Limb (tissue), 2 donors: ENCODE measurements at regions not wholly inside any gene's neighbourhood (a gene's known extent, or its start where the extent isn't known, plus 50 kb on each side); places are given as distances from the start of the nearest gene placed in this dataset.

ENCODE experiments used
- DNase-seq, 2 donors: peaks; one replicate each; pipeline ENCODE4 v3.0.0-alpha.2; 2016; ENCODE audit errors: extremely low spot score in 2 of 2

DNA sequence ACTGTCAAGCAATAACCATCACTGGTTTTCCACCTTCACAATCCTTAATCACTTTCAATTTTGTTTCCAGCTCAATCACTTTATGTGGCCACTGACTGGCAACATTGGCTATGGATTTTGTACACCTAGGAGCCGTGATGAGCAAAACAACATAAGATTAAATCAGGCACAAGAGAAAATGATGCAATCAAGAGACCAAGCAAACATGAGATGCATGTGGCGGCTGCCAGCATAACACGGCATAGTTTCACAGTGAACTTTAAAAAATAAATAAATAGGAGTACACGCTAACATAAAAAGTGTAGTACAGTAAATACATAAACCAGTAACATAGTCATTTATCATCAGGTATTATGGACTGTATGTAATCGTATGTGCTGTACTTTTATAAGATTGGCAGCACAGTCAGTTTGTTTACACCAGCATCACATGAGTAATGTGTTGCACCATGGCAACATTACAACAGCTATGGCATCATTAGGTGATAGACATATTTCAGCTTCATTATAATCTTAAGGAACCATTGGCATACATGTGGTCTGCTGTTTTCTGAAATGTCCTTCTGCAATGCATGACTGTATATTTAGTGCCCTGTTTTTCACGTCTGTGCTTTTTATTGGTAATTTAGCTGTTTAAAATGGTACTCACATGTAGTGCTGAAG is 83.3 kb upstream of the PRDM11 start:
- no peak for DNase-seq

DNA sequence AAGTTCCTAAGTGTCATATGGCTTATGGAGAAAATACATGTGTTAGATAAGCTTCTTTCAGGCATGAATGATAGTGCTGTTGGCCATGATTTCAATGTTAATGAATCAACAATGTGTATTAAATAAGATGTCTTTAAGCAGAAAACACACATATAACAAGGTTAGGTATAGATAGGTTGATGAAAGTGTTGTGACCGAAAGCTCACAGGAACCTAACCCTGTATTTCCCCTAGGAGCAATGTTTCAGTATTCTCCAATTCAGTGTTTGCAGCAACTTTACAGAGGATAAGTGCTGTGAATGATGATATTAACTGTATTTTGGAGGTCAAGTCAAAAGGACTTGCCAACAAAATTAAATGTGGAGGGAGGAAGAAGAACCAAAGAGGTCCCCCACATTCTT is 82.8 kb upstream of the PRDM11 start:
- DNase-seq = no peak

- no peak for DNase-seq
These were observed 78.5 kb upstream of the PRDM11 start for GRCh38 chr11:45067966-45068365.

DNA sequence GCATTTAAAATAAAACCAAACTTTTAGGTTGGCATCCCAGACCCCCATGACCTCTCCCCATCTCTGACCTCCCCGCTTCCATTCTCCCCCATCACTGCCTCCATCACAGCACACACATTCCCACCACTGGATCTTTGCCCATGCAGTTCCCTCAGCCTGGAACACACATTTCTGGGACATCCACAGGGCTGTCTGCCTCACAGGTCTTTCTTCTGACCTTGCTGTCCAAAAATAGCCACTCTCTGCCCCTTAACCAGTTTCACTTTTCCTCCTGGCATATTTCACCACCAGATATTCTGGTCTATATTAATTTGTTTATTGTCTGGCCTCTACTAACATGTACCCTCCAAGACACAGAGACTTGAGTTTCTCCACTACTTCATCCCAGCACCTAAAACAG is 75.2 kb upstream of the PRDM11 start:
- DNase-seq = no peak

- no peak for DNase-seq
These were observed 72.7 kb upstream of the PRDM11 start for GRCh38 chr11:45073685-45074141.

DNA sequence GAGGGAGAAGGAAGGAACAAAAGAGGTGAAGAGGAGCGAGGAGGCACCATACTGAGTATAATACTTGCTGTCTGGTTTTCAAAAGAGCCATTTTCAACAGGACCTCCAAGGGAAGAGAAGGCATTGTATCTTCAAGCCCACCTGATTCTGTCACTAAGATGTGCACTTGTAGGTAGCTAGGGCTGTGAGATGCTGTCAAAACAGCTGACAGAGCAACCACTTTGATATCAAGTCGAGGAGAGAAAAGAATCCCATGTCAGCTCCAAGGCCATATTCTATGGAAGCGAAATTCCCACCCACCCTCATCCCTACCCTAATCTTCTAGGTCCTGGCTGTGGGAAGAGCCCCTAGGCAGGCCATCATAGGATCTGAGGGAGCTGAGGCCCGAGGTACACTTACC is 70.9 kb upstream of the PRDM11 start:
- DNase-seq = no peak

- no peak for DNase-seq
These were observed 70.5 kb upstream of the PRDM11 start for GRCh38 chr11:45075952-45076351.

DNA sequence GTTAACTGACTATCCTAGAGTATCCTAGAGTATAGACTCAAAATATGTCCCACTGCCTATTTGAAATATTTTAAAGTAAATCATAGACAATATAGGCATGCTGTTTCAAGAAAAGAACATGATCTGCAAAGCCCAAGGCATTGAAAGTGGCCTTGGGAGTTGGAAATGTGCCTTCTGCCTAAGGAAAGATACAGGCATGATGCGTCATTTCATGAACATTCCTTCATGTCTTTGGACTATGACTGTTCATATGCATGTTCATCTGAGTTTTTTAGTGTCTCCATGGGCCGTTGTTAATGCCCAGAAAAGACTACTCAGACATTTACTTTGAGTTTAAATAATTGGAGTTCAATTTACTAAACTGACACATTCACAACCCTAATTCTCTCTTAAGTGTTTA is 69.7 kb upstream of the PRDM11 start:
- no peak for DNase-seq

DNA sequence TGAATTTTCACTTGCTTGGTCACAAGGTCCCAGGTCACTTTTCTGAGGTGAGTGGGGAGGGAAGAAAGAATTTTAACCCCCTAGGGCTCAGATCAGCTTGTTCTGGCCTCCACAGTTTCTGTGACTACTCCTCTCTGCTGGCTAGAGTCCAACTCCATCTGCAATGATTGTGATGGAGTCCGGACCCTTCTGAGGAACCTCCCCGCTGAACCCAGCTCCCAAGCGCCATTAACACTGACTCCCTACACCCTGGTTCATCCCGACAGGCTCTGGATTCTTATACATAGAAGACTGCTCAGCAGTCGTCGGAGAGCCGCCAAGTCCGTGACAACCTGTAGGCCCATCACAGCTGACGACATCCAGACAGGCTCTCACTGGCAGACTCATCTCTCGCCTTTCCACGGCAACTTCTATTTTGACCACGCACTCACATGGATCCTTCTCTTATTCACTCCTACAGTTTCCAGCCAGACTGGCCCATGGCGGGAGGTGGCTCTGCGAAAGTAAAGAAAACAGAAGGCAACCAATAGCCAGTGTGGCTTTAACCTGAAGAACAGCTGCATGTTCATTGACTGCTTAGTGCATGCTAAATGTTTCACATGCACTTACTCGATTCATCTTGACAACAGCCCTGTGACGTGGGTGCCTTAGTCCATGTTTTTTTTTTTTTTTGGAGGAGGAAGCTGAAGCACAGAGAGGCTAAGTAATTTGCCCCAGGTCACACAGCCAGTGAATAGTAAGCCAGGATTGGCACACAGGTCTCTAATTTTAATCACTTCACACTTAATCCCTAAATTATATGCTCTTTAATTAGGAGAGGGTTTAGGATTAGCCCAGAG is 68.0 kb upstream of the PRDM11 start:
- DNase-seq = no peak

DNA sequence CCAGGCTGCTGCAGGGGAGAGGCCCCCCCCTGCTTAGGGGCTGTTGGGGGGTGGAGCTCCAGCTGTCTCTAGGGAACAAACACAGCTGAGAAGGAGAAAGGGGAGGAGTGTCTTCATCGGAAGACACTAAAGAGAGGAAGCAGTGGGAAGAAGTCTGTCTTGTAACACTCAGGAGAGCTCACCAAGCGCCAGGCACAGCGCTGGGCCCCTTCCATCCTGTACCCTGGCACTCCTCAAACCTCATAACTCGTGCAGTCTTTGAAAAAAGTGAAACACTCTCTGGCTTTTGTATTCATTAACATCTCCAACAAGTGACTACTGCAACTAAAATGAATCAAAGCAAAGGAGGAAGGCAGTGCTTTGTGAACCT is 67.4 kb upstream of the PRDM11 start:
- DNase-seq = no peak

DNA sequence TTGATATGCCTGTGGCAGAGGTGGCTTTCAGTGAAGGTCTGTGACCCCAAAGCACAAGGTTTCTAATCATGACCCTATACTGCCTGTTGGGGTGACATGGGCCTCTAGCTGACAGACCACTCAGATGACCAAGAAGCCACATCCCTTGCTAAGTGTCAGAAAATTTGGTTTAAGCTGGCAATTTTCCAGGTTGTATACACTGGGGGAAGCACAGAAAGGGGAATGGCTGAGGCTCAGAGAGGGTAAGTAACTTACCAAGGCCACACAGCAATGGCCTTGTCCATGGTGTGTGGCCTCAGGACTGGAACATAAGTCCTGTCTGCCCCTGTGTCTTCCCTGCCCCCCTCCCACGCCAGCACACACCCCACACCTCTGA is 66.9 kb upstream of the PRDM11 start:
- no peak for DNase-seq

GRCh38 chr11:45079943-45080719 is 66.3 kb upstream of the PRDM11 start:
- no peak for DNase-seq

DNA sequence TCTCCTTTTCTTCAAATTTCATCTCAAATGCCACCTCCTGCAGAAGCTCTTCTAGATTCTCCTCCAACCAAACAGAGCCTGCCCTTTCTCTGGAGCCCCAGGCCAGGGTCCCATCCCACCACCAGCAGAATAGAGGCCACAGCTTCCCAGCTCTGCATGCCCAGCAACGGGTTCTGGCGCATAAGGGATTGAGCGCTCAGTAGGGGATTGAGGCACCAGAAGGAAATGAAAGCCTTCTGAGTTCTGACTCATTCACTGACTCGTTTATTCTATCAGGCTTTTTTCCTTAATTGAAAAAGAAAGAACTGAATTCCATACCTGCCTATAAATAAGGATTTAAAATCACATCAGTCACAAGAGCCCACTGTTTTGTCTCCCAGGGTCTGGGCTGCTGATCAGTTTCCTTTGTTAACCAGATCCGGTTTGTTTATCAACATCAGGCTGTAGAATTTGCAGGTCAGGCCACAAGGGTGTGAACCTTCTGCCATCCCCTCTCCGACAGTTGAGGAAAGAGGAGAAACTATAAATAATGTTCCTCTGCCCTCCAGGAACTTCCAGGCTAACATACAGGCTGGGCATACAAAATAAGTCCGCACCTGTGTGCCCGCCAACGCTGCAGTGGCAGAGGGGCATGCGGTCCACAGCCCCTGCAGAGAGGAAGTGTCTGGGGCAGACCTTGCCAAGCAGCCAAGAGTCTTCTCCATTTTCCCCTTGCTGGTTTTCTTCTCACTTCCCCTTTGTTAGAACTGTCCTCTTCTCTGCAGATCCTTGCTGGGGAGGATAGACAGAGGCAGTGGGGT is 63.5 kb upstream of the PRDM11 start:
- no peak for DNase-seq

DNA sequence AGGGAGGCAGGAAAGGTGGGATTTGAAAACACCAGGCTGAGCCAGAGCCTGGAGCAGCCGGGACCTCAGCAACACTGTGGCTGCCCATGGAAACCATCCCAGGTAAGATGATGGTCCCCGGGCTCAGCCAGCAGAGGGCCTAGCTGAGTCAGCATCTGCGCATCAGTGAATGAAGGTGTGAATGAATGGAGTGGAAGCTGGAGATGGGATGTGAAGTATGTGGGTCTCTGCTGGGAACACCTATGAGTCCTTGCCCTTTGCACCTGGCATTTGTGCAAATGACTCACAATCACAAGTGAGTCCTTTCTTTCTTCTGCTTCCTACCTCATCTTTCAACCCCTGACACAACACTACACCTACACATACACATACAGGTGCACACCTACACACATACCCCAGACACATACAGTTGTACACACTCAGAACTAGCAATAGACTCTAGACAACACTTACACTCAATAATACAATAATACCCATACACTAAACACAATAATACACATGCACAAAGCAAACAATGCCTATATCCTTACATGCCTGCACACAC is 62.8 kb upstream of the PRDM11 start:
- no peak for DNase-seq

GRCh38 chr11:45085646-45086501 is 60.6 kb upstream of the PRDM11 start:
- no peak for DNase-seq

DNA sequence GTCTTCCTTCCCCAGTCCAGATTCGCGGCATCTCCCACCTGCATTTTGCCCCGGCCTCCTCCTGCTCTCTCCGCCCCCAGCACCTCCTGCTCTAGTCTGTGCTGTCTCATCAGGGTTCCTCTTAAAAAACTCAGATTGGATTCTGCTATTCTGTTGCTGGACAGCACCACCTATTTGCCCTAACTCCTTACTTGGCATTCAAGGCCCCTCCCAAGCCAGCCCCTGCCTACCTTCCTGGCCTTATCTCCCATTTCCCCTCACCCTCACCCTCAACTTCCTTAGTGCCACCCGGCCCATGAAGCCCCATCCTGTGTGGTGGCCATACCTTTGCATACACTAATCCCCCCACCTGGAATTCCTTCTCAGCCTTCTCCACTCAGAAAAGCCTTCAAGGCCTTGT is 59.9 kb upstream of the PRDM11 start:
- no peak for DNase-seq

DNA sequence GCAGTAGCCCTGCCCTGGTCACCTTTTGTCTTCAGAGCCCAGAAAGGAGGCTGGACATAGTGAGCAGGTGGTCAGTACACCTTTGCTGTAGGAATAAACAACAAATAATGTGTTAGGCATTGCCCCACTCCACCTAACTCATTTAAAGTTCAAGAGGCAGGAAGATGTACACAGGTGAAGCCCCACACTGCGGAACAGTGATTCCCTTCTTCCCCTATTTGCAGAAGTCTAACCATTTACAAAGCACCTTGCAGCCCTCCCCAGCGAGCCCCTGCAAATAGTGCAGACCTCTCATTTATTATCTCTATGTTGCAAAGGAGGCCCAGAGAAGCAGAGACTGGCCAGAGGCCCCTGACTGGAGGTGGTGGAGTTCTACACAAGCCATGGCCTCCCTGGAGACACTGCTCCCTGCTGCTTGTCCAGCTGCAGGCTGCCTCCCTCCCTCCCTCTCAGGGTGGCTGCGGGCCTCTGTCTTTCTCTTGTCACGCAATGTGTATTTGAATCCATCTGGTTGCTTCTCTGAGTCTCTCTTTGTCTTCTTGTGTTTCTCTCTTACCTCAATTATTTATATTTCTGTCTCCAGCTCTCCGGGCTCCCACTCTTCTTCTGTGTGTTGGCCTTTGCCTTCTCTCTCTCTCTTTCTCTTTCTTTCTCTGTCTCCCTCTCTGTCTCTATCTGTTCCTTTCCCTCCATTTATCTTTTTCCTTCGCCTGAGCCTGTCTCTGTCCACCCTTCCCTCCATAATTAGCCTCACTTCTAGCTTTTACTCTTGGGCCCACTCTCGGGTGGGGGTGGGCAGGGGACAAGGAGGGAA is 59.1 kb upstream of the PRDM11 start:
- no peak for DNase-seq

DNA sequence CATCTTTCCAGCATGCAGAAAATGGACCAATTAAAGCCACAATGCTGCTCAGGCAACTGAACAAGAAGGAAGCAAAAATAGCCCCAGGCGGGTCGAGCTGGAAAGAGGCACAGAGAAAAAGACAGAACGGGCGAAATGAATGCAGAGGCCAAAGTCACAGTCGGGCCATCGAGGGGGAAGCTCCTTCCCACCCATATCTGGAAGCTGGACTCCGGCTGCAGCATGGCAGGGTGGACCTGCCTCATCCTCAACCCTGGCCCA is 58.6 kb upstream of the PRDM11 start:
- DNase-seq = no peak

DNA sequence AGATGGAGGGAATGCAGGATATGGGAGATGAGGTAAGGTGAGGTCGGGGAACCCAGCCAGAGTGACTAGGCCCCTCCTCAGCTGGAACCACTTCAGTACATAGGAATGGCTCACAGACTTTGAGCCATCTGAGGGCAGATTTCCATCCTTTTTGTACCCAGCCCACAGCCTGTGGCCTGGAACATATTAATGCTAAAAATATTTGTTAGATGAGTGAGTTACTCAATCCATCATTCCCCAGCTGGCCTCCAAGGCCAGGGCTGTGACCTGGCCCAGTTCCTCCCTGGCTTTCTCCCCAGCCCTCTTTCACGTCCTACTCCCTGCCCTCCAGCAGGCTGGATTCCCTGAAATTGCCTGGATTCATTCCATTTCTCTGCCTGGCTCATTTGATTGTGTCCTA is 57.2 kb upstream of the PRDM11 start:
- peak in 1 of 2 donors; percentile 62 for DNase-seq
